ENCODE measurements at regions not wholly inside any gene's neighbourhood (a gene's known extent, or its start where the extent isn't known, plus 50 kb on each side); places are given as distances from the start of the nearest gene placed in this dataset.

GRCh38 chr6:164887660-164888059, 421.7 kb downstream of the C6orf118 start:
- no peak for DNase-seq (ENCODE audit: extremely low read depth in 1 of 11, low read depth in 9 of 11, low spot score in 4 of 11)

GRCh38 chr6:164882236-164882635, 427.2 kb downstream of the C6orf118 start:
- DNase-seq (ENCODE audit: extremely low read depth in 1 of 11, low read depth in 9 of 11, low spot score in 4 of 11), result no peak

GRCh38 chr6:164871783-164872182, 437.6 kb downstream of the C6orf118 start:
- DNase-seq (ENCODE audit: extremely low read depth in 1 of 11, low read depth in 9 of 11, low spot score in 4 of 11), result no peak

GRCh38 chr6:164870164-164870563, 439.2 kb downstream of the C6orf118 start:
- no peak for DNase-seq (ENCODE audit: extremely low read depth in 1 of 11, low read depth in 9 of 11, low spot score in 4 of 11)

DNA sequence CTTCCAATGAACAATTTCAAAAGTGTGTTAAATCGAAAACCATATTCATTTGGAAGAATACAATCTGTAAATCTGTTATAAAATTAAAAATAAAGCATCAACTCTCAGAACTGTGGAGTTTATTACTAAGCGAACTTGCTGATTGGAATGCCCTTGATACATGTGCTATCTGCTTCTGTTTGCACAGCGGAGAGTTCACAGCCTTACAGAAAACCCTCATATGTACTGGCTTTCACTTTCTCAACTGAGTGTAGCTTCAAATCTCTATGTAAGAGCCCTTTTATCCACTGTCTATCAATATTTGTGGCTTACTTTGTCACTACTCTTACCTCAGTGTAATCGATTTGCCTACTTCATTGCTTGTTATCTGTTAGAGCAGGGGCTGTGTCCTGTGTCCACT, 447.4 kb downstream of the C6orf118 start:
- no peak for DNase-seq (ENCODE audit: extremely low read depth in 1 of 11, low read depth in 9 of 11, low spot score in 4 of 11)

DNA sequence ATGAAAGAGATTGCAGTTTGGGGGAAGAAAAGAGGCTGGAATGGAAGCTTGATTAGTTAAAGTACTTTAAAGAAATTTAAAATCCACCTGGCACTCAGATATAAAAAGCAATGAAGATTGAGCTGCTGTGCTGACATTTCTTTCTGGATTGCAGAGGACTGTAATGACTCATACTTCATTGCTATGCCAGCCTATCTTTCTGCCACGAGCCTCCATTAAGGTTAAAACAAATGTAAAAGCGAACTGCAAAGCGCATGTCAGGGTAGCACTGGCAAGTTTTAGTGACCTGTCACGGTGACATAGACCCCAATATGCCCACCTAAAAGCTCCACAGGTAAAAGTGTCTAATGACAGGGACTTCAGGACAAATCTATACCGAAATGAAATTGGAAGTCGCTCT, 449.6 kb downstream of the C6orf118 start:
- DNase-seq (ENCODE audit: extremely low read depth in 1 of 11, low read depth in 9 of 11, low spot score in 4 of 11), result no peak

GRCh38 chr6:164856138-164856537, 453.3 kb downstream of the C6orf118 start:
- DNase-seq (ENCODE audit: extremely low read depth in 1 of 11, low read depth in 9 of 11, low spot score in 4 of 11), result no peak

- no peak for DNase-seq (ENCODE audit: extremely low read depth in 1 of 11, low read depth in 9 of 11, low spot score in 4 of 11)
Measured at GRCh38 chr6:164855281-164855680, 454.1 kb downstream of the C6orf118 start.

DNA sequence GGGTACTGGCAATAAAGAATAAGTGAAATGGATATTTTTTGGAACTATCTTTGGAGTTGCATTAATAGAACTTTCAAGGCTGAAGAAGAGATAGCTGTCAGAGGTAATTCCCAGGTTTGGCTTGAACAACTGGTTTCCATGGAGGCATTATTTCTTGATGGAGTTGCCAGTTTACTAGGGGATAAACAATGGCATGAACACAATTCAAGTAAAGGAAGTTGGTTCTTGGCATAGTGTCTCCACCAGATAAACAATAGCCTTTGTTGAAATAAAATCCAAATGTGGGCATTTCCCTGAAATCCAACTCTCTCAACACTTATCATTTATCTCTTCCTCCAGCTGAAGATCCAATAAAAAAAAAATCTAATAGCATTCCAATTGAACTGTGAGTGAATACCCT, 454.9 kb downstream of the C6orf118 start:
- DNase-seq (ENCODE audit: extremely low read depth in 1 of 11, low read depth in 9 of 11, low spot score in 4 of 11), result no peak

GRCh38 chr6:164845773-164846172, 463.6 kb downstream of the C6orf118 start:
- DNase-seq (ENCODE audit: extremely low read depth in 1 of 11, low read depth in 9 of 11, low spot score in 4 of 11), result no peak

GRCh38 chr6:164842085-164842484, 467.3 kb downstream of the C6orf118 start:
- no peak for DNase-seq (ENCODE audit: extremely low read depth in 1 of 11, low read depth in 9 of 11, low spot score in 4 of 11)

DNA sequence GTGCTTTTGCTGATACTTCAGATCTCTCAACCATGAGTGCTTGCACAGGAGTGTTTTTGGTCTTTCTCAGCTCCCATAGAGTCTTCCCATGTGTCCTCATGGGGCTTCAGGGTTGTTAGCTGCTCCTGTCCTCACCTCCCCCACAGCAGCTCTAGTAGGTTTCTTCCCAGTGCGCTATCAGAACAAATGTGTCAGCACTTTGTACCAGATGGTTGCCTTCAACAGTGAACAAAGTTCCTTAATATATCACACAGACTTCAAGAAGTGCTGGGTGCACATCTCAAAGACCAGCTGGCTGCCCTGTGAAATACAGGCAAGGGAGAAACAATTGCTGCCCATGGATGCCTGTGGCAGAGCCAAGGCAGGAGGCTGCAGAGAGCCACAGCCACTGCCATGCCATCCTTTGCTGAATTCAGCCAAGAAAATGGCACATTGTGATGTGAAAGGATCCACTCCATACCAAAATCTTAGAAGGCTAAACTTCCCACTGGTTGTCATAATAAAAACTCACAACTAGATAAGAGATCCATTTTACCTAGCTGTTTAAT, 471.3 kb downstream of the C6orf118 start:
- peak in 4 of 11 donors; percentile 7 to 35 (median 16) for DNase-seq (ENCODE audit: extremely low read depth in 1 of 11, low read depth in 9 of 11, low spot score in 4 of 11)

- no peak for DNase-seq (ENCODE audit: extremely low read depth in 1 of 11, low read depth in 9 of 11, low spot score in 4 of 11)
Measured at GRCh38 chr6:164836486-164836885, 472.9 kb downstream of the C6orf118 start.

GRCh38 chr6:164832410-164832809, 477.0 kb downstream of the C6orf118 start:
- DNase-seq (ENCODE audit: extremely low read depth in 1 of 11, low read depth in 9 of 11, low spot score in 4 of 11), result no peak

GRCh38 chr6:164827537-164827936, 481.9 kb downstream of the C6orf118 start:
- peak in 1 of 11 donors; percentile 2 for DNase-seq (ENCODE audit: extremely low read depth in 1 of 11, low read depth in 9 of 11, low spot score in 4 of 11)

DNA sequence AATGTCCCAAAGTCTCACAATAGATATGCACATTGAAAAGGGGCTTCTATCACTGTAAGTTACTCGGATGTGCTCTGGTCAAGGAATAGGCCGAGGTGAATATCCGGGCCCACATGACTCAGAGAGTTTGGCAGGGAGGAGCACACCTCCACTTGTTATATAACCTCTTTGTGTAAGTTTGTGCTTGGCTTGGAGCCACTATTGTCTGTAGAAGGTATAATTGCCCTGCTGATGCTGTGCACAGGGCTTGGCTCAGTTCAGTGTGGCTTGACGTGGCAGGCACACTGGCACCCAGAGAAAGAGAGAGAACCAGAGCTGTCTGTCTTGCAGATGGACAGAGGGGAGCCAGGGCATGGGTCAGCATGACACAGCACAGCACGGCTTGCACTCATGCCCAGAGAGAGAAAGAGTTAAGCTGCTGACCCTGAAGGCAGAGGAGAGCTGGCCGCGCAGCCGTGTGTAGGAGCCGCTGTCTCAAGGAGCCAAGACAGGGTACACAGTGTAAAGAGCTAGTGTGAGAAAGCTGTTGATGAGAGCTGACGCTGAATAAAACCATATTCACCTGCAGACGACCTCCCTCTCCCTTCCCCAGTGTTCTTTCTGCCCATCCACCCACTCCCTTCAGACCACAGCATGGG, 482.5 kb downstream of the C6orf118 start:
- DNase-seq (ENCODE audit: extremely low read depth in 1 of 11, low read depth in 9 of 11, low spot score in 4 of 11), result no peak

DNA sequence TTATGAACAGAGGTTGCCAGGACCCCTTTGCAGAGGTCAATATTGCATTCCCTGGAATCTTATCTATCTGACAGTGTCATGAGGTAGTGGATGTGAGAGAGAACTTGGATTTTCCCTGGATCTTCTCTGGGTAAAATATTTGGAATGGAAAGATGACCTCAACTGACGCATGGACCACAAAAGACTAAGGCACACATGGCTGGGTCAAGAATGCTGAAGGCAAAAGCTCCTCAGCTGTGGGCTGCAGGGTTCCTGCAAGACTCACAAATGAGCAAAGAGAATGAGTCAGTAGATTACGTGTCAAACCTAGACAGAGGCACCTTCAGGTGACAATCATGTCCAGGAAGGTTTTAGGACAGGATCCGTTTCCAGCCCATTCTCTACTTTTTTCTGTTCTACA, 484.0 kb downstream of the C6orf118 start:
- no peak for DNase-seq (ENCODE audit: extremely low read depth in 1 of 11, low read depth in 9 of 11, low spot score in 4 of 11)

- no peak for DNase-seq (ENCODE audit: extremely low read depth in 1 of 11, low read depth in 9 of 11, low spot score in 4 of 11)
Measured at GRCh38 chr6:164817662-164818061, 491.7 kb downstream of the C6orf118 start.

GRCh38 chr6:164812706-164813105, 496.7 kb downstream of the C6orf118 start:
- DNase-seq (ENCODE audit: extremely low read depth in 1 of 11, low read depth in 9 of 11, low spot score in 4 of 11), result no peak

GRCh38 chr6:164807125-164807524, 502.3 kb downstream of the C6orf118 start:
- DNase-seq (ENCODE audit: extremely low read depth in 1 of 11, low read depth in 9 of 11, low spot score in 4 of 11), result no peak

Measured in renal cortex interstitium (tissue), 11 donors.